Suppressor macrophage treated with lipopolysaccharide for 4 hours (primary cell): ENCODE measurements at regions not wholly inside any gene's neighbourhood (a gene's known extent, or its start where the extent isn't known, plus 50 kb on each side); places are given as distances from the start of the nearest gene placed in this dataset.

ENCODE experiments used
- DNase-seq: peaks from one replicate; pipeline ENCODE4 v3.0.0-alpha.2; 2020

DNA sequence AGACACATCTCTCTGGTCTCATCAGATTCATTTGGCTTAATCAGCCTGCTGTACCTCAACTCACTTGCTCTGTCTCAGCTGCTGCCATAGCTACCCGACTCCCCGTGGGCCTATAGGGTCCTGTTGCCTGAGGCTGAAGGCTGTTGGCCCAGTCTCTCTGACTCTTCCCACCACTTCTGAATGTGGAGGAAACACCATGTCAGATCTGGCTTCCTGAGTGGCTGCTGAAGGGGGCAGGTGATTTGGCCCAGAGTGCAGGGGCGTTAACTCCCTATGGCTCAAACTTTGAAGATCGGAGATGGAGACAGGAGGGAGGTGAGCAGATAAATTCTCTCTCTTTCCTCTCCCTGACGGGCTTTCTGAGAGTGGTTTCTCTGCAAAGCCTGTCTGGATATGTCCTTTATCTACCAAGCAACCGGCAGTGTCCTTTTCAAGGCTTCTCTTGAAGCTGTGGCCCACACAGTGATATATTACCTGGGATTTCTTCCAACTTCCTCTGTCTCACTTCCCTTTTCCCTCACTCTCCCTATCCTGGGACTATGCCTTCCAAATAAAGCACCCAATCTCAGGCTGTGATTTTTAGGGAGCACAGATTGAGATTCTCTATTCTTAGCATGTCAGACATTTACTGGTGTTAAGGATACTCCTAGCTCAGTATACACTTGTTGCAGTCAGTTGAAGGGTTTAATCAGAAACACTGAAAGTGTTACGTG lies 334.9 kb upstream of the TBC1D5 start:
- DNase-seq: no peak

DNA sequence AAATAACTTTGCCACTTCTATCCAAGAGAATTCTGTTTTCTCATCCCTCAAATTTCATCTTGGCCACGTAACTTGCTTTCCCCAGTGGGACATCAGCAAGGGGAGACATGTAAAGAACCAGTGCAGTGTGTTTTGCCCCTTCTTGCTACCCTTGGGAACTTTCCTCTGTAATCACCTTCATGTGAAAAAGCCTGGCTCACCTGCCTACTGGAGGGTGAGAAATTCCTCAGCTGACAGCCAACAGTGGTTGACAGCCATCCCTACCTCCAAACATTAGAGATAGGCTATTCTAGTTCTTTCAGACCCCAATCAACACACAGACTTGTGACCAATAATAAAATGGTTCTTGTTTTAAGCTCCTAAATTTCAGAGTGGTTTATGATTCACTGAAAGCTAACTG lies 333.9 kb upstream of the TBC1D5 start:
- DNase-seq: no peak

DNA sequence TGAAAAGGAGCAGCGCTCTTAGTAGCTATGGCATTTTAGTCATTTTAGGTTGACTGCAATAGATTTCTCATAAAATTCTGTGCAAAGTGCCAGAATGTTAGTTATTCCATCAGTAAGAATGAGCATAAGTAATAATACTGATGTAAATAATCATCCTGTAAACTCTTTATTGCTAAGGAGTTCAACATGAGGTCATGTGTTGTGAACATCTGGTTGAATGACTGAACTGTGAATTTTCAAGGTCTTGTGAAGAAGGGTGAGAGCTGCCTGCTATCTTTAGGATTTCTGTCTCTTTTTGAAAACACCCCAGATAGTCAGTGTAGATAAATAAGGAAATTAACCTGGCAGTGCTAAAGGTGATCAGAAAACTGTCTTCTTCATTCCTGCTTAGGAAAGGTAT lies 333.4 kb upstream of the TBC1D5 start:
- DNase-seq: no peak

DNA sequence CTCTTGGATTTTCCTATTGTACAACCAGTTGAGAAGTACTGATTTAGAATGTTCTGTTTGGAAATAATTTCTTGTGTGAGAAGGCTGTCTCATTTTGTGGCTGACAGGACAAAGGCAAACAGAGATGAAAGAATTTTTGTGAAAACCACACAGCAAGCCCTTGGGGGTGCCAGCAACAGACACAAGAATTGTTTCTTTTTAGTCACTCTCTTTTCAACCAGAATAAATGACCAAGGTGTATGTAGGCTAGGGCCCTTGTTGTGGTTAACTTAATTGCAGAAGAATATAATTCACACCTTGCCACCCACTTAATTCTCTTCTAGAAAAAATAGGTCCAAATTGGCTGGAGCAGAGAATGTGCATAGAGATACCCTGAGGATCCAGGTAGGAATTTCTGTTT lies 329.4 kb upstream of the TBC1D5 start:
- DNase-seq: no peak

DNA sequence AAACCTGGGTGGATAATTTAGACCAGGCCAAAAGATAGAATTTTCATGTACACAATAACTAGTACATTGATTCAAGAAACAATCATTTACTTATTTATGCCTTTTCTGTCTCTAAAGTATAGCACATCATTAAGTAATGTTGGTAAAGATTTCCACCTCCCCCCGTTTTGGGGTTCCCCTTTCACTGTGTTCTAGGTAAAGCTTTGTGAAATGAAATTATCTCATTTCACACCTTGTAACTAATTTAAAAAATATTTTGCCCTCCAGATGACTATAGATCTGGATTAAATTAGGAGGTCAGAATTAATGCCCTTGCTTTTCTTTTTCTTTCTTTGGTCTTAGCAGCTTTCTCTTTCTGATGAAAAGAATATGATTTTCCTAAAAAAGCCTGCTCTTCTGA lies 328.5 kb upstream of the TBC1D5 start:
- no peak for DNase-seq

DNA sequence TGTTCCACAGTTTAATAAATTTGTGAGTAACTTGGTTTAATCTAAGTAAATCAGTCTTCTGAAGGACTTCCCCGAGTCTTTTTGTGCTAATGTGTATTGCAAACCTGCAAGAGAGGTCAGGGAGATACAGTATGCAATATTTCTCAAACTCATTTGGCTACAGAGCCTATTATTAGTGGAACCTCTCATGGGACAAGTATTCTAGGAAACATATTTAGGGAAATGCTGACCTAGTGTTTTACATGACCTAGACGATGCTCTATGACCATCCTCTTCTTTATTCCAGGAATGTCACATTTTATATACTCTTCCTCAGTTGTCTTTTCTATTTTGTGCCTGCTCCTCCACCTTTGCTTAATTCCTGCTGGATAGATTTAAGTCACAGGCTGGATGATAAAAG lies 327.8 kb upstream of the TBC1D5 start:
- no peak for DNase-seq

DNA sequence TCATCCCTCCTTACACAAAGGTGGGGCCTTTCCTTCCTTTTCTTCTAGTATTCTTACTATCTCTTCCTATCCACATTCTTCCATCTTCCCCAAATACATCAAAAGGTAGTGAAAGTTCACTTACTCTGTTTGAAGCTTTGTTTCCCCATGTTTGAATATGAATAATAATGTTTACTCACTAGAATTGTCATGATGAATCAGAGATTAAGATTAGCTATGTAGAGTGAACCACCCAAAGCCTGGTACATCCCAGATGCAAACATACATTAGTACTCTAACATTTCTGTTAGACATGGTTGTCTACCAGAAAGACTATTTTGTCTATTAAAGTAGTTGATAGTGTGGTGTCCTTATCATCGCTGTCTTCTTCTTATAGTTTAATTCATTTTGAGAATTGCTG lies 327.1 kb upstream of the TBC1D5 start:
- no peak for DNase-seq

DNA sequence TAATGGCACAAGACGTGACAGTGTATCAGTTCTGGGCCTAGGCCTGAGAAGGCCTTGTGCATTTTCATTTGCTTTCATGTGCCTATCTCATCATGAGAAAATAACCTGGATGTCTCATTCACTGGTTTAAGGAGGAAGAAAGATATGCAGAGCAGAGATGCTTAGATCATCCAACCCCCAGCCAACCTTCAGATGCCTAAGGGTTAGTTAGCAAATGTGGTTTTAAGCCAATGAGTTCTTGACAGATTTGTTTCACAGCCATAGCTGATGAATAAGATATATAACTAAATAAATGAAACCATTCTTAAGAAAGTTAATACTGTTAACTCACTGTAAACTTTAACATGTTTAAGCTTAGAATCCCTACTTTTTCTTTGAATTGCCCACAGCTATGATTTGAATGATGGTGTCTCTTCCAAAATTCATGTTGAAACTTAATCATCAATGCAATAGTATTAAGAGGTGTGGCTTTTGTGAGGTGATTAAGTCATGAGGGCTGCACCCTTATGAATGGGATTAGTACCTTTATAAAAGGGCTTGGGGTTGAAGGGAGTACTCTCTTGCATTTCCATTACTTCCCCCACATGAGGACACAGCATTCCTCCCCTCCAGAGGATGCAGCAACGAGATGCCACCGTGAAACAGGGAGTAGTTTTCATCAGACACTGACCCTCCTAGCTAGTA lies 324.6 kb upstream of the TBC1D5 start:
- no peak for DNase-seq

DNA sequence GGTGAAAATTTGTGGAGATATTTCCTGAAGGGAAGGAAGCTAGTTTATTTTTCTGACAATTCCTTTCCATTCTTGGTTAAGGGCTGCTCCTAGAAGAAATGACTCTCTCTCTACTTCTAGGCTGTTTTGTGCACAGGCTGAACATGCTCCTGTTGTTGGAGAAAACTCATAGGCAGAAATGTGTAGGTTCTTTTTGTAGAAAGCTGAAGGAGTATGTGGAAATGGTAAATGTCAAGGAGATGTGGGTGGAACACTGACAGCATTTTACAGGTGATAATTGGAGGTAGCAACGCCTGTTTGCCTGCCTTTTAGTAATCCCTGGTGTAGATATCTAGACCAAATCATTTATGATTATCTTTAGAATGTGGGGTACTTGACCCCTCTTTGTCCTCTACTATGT lies 322.2 kb upstream of the TBC1D5 start:
- no peak for DNase-seq

DNA sequence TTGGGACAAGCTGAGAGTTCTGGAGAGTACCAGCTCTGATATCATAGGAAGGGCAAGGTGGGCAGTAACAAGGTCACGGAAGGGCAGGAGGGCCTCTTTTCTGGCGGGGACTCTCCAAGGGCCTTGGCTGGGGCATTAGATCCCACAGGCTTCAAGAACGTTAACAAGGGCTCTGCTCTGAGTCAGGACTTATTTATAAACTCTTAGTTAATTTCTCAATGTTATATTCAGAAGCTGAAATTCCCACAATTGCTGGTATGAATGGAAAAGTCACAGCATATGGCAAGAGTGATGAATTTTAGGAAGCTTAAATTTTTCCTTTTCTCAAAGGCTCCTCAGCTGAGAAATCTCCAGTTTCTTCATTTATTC lies 320.2 kb upstream of the TBC1D5 start:
- DNase-seq: no peak

DNA sequence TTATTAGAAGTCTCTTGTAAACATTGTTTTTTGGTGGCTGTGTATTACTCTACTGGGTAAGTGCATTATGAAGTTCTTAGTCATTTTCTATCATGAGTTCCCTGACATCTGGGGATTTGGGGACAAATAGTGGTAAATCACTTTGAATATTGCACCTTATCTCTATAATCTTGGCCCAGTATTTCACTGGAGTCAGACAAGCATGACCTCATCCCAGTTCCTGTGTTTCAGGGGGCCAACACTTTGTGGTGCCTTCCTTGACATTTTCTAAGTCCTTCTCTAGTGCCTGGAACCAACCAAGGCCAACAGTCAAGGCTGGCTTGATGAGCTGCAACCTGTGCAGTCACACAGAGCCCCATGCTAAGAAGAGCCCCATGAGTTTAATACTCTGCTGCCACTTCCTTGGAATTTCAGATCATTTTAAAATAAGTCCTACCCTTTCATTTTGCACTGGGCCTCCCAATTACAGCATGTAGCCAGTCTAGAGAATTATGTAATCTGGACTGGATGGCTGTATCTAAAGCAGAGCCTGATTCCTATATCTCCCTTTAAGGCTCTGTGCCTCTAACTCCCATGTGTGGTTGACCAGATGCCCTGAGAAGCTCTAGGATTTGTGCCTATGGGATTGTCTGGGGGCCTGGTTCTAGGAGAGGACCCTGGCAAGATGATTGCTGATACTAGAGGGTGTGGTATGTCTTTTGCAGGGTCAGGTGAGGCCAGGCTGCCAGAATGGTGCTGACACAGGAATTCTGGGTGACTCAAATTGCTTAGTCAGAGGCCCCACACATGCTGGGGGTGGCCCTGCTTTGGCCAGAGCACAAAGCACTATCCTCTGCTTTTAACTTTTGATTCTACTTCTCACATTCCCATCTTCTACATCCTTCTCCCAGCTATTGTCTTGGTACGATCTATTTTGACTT lies 319.6 kb upstream of the TBC1D5 start:
- DNase-seq: peak; percentile 7

DNA sequence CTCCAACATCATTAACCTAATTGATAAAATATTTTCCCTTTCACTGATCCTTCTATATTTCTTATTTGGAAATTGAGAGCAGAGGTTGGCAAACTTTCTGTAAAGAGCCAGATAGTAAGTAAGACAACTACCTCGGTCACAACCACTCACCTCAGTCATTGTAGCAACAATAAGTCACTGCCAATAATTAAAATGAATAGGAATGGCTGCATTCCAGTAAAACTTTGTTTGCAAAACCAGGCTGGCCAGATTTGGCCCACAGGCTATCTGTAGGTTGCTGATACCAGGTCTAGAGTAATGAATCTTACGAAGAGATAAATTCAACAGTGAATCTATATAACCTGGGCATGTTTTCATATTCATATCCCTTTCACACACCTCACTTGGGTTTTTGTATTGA lies 316.2 kb upstream of the TBC1D5 start:
- DNase-seq: no peak

DNA sequence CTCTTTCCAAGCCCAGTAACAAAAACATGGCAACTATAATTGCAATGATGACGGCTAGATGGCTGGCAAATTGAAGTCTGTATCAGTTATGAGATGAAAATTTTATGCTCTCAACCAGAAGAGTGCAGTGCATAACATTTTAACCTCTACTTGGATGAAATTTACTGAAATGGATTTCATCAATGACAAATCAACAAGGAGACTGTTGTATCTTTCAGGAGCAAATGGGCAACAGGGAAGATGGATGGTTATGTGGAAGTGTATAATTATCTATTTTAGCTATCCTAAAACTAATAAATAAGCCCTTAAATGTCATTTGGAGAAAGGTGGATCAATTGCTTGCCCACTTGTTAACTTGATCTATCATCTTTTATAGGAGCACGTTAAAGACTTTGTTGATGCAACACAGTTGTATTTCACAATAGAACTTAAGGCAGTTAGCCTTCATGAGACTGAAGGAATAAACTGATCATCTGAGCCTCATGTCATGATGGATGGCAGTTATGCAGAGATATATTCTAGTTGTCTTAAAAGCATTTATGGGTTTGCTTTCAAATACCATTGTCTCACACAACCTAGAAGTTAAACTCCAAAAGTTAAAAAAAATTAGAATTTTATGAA lies 315.1 kb upstream of the TBC1D5 start:
- DNase-seq: no peak

DNA sequence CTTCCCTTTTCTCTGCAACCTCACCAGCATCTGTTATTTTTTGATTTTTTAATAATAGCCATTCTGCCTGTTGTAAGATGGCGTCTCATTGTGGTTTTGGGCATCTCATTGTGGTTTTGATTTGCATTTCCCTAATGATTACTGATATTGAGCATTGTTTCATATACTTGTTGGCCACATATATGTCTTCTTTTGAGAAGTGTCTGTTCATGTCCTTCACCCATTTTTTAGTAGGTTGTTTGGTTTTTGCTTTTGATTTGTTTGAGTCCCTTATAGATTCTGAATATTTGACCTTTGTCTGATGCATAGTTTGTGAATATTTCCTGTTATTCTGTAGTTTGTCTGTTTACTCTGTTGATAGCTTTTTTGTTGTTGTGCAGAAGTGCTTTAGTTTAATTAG lies 312.2 kb upstream of the TBC1D5 start:
- DNase-seq: no peak

DNA sequence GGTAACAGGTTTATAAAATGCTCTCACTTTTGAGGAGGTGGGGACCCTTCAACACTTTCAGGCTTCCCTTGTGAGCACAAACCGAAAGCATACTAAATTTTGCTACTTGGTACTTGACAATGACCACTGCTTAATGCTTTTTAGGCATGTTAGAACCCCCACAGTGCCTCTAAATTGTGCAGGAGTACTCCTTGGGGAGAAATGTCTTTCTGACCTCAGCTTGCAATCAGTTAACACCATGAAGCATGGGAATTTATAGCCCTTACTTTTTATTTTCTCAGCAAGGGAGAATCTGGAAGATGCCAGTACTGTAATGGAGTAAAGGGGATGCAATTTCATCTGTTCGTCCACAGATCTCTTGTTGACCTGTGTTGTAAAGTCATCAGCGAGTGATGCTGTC lies 308.9 kb upstream of the TBC1D5 start:
- no peak for DNase-seq

DNA sequence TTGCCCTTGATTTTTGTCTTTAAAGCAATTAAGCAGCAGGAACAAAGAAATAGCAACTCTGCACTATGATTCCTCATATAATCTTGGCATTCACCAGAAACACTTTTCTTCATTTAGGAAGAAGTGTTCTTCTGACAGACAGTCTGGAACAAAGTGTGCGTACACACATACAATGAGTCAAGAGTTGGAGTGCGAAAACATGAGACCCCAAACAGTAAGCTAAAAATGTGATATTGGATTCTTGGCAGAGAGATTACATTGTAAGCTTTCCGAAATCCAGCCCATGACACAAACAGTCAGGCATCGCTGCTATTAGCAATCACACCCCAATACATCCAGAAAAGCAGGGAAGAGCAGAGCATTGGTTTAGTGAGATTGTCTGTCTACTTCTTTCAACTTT lies 306.7 kb upstream of the TBC1D5 start:
- DNase-seq: no peak

DNA sequence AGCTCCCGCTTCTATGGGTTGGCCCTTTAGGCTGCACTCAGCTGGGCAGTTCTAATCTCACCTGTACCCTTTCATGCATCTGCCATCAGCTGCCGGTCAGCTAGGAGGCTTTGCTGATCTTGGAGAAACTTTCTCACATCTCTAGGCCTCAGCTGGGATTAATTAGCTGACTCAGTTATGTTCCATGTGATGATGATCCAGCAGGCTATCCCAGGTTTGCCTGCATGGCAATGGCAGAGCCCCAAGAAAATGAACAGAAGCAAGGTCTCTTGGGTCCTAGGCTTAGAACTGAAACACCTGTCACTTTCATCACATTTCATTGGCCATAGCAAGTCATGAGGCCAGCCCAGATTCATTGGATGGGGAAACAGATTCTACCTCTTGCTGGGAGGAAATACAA lies 304.6 kb upstream of the TBC1D5 start:
- no peak for DNase-seq

DNA sequence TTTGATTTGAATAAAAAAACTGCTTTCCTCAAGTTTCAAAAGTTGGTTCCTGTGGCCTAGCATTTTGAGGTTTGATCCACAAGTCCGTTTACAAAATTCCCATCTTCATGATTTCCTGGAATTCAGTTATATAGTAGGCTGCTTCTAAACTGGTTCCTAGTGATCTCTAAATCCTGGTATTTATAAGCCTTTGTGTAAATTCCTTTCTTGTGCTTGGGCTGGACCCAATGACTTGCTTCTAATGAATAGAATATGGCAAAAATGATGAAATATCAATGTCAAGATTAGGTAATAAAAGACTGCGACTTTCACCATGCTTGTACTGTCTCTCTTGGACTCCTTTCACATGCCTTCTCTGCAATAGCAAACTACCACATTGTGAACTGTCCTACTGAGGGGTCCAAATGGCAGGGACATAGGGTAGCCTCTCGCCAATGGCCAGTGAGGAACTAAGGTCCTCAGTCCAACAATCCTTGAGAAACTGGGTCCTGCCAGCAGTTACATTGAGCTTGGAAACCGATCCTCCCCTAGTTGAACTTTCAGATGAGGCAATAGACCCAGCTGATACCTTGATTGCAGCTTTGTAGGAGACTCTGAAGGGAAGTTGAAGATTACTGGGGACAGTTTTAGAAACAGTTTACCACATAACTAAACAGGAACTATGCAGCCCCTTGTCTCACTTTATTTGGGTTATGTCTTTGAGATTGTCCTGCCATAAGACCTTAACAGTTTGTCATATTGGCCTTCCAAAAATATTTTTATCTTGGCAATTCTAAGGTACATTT lies 303.9 kb upstream of the TBC1D5 start:
- DNase-seq: peak; percentile 16

DNA sequence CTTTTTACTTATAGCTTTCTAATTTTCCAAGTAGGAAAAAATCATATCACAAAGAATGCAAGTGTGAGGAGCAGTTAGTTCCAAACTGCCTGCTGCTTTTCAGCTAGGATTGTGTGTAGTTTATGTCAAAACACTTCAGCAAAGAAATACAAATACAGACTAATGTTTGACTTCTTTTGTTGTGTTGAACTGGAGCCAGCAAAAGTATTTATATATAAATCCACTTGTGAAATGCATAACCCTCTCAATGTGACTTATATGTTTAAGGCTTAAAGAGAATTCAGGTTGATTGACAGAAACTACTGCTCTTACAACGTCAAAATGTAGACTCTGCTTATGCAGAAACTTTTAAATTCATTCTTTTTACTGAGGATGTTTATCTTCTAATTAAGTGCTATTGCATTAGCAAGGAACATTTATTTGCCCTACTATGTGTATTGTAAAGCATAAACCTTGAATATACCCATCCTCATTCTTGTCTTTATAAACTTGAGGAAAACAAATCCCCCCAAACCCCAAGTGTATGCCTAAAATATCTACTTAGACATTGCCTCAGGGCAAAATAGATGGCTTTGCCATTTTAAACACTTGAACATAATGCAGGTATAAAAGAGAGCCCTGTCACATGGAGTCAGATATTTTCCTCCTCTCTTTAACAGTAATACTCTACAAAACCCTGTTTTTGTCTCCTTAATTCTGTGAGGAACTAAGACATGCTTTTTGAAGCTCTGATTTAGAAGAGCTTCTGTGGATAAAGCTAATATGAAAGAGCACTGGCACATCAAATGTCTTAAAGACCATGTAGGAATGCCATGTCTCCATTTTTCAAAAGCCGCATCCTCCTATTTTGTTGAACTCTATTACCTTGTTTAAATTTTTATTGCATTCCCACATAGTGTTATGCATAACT lies 302.8 kb upstream of the TBC1D5 start:
- no peak for DNase-seq

DNA sequence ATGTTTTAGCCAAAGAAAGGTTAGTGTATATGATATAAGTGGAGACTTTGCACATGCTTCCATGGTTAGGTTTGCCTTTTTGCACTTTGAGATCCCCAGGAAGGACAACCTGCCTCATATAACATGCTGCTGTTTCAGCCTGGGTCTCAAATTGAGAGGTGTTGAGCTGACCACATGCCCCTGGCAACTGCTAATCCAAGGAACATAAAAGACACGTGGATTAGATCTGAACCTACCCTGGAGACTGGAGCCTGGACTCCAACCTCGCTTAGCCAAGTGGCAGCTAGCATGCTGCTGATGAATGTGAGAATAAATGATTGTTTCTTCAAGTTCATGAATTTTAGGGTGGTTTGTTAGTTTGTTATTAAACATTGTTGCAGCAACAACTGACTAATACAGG lies 301.8 kb upstream of the TBC1D5 start:
- DNase-seq: no peak

DNA sequence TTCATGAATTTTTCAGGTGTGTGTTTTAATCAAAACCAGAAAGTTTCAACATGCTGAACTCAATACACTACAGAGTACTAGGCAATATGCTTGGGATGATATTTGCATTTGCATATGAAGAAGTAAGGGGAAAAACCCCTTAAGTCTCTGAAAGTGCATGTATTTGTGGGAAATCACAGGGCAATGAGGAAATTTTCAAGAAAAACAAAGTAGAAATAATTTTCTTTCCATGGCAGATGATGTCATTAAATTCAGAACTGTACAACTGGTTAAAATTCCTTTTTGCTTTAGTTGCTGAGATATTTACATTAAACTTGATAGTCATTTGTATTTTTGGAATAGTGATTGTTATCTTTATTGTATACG lies 294.0 kb upstream of the TBC1D5 start:
- DNase-seq: peak; percentile 60
